ENCODE measurements at regions not wholly inside any gene's neighbourhood (a gene's known extent, or its start where the extent isn't known, plus 50 kb on each side); places are given as distances from the start of the nearest gene placed in this dataset.

DNA sequence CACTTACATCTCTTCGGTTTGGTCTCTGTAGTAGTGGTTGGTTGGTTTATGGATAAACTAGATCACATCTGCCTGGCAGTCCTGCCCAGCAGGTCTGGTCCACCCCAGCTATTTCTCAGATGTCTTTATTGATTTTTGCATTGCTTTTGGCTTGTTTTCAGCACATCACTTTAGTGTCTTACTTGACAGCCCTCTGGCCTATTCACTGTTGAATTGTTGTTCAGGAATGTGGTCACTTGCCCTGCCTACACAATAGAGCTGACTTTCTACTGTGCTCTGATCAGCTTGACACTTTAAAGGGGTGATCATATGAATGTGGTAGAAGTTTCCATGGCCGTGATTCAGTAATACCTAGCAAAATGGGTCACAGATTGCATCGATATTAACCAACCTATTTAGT, 719.2 kb upstream of the LRRN3 start:
- TF ChIP-seq POLR2A (IDR thresholded peaks at IDR 0.05) (no peak), POLR2AphosphoS5 (IDR thresholded peaks at IDR 0.05) (no peak)
- TF ChIP-seq, protein P1, sequence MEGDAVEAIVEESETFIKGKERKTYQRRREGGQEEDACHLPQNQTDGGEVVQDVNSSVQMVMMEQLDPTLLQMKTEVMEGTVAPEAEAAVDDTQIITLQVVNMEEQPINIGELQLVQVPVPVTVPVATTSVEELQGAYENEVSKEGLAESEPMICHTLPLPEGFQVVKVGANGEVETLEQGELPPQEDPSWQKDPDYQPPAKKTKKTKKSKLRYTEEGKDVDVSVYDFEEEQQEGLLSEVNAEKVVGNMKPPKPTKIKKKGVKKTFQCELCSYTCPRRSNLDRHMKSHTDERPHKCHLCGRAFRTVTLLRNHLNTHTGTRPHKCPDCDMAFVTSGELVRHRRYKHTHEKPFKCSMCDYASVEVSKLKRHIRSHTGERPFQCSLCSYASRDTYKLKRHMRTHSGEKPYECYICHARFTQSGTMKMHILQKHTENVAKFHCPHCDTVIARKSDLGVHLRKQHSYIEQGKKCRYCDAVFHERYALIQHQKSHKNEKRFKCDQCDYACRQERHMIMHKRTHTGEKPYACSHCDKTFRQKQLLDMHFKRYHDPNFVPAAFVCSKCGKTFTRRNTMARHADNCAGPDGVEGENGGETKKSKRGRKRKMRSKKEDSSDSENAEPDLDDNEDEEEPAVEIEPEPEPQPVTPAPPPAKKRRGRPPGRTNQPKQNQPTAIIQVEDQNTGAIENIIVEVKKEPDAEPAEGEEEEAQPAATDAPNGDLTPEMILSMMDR (IDR thresholded peaks at IDR 0.05): no peak
